B cell (primary cell): ENCODE measurements at regions not wholly inside any gene's neighbourhood (a gene's known extent, or its start where the extent isn't known, plus 50 kb on each side); places are given as distances from the start of the nearest gene placed in this dataset.

Experiments
- CTCF ChIP-seq: fragments of 200-600 bp; IDR thresholded peaks from one replicate; pipeline ENCODE4 v1.8.0; 2022; ENCODE audit warnings: antibody characterized with exemption, mild to moderate bottlenecking
- EZH2 ChIP-seq: IDR thresholded peaks from 2 replicates; pipeline ENCODE4 v1.6.1; 2012; ENCODE audit warnings: borderline replicate concordance, low read depth, mild to moderate bottlenecking, moderate library complexity, low read length; ENCODE audit not compliant: insufficient read depth, poor library complexity, severe bottlenecking

GRCh38 chr15:39466750-39467105, 114.2 kb upstream of the THBS1 start:
- no peak for TF ChIP-seq CTCF
- TF ChIP-seq EZH2, result no peak
